HG03280 (cell line): ENCODE measurements at regions not wholly inside any gene's neighbourhood (a gene's known extent, or its start where the extent isn't known, plus 50 kb on each side); places are given as distances from the start of the nearest gene placed in this dataset.
"Not testable (repeated sequence)": the region's sequence is repeated elsewhere in the genome, so short reads cannot be mapped to it uniquely, and the experiment has no call there.

Source experiments
- ATAC-seq: cut with Tn5 transposase; IDR thresholded peaks from one replicate; pipeline ENCODE4 v1.9.1; 2021; ENCODE audit warnings: mild to moderate bottlenecking, moderate library complexity; ENCODE audit not compliant: unreplicated experiment

- ATAC-seq: no peak
Observed at GRCh38 chr2:175366815-175367214, 185.3 kb upstream of the ATP5MC3 start.

DNA sequence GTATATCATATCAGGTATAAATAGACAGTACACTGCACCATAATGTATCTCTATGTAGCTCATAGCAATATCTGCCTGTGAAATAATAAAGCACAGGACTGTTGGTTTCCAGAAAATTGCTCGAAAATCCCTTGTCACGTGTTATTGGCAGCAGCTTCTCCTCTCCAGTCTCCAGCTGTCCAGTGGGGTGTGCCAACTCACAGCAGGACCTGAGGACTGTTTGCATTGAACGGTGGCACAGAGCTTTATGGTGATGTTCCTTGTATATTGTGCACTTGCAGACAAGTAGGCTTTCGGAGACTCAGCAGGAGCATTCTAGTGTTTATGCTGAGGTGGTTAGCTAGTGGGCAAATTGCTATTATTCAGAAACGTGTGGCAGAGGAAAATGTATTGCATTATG lies 182.2 kb upstream of the ATP5MC3 start:
- ATAC-seq: no peak

- ATAC-seq: no peak
Observed at GRCh38 chr2:175362331-175362730, 180.8 kb upstream of the ATP5MC3 start.

- no peak for ATAC-seq
Observed at GRCh38 chr2:175359710-175360109, 178.2 kb upstream of the ATP5MC3 start.

- ATAC-seq: no peak
Observed at GRCh38 chr2:175356901-175357300, 175.4 kb upstream of the ATP5MC3 start.

GRCh38 chr2:175355246-175355645 lies 173.7 kb upstream of the ATP5MC3 start:
- ATAC-seq: no peak

- no peak for ATAC-seq
Observed at GRCh38 chr2:175353275-175353674, 171.8 kb upstream of the ATP5MC3 start.

- ATAC-seq: no peak
Observed at GRCh38 chr2:175351512-175351911, 170.0 kb upstream of the ATP5MC3 start.

DNA sequence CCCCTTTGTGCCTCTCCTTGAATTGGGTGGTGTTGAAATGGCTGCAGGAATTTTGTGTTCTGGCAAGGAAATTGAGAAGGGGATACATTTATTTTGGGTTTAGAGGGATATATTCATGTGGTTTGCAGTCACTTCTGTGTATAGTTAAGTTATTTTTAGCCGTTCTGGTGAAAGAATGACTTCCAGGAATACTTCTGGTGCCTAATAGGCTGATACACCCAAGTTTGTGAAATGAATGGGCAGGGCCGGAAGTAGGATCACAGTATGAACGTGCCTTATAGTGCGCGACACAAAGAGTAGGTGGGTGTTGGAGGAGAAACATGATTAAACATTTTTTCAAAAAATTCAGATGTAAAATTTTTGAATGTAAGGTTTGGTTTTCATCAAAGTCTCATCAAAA lies 168.6 kb upstream of the ATP5MC3 start:
- ATAC-seq: no peak

DNA sequence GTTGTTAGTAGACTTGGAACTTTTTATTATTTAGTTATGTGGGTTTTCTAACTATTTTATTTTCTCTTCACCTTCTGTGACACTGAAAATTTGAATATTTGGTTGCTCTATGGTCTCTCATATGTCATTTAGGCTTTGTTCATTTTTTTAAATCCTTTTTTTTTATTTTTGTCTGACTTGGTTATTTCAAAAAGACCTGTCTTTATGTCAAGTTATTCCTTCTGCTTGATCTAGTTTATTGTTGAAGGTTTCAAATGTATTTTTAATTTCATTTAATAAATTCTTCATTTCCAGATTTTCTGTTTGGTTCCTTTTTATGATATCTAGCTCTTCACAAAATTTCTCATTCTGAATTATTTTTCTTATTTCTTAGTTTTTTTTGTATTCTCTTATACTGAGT lies 160.6 kb upstream of the ATP5MC3 start:
- ATAC-seq: no peak

- ATAC-seq: no peak
Observed at GRCh38 chr2:175330195-175330594, 148.7 kb upstream of the ATP5MC3 start.

DNA sequence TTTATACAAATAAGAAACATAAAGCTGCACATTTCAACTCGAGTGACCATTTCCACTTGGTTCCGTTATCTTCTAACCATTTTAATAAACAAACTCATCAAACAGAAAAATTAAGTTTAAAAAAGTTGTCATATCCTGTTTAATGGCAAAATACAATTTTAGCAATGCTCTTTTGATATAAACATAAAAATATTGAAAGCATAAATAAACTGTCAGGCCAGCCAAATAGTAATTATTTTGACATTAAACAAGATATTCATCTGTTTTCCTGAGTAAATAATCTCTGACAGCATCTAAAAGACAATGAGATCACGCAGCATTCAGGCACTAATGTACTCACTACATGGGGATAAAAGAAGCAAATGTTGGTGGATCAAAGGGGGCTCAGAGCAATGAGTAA lies 145.3 kb upstream of the ATP5MC3 start:
- no peak for ATAC-seq

GRCh38 chr2:175326164-175326563 lies 144.7 kb upstream of the ATP5MC3 start:
- ATAC-seq: not testable (repeated sequence)

- no peak for ATAC-seq
Observed at GRCh38 chr2:175323162-175323561, 141.7 kb upstream of the ATP5MC3 start.

DNA sequence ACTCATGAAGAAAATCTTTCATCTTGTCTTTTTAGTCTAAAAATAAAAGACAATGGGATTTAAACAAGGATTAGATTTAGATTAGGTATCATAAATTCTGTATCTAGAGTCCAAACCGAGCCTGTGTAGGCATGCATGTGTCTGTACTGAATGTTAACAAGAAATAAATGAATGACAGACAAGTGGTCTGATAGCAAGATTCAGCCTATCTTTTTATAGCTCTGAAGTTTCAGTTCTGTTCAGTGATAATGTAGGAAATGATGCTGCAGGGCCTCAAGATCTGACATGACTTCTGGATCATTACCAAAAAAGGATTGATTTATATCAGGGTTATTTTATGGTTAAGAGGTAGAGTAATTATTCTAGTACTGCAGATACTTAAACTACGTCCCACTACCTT lies 137.0 kb upstream of the ATP5MC3 start:
- no peak for ATAC-seq

DNA sequence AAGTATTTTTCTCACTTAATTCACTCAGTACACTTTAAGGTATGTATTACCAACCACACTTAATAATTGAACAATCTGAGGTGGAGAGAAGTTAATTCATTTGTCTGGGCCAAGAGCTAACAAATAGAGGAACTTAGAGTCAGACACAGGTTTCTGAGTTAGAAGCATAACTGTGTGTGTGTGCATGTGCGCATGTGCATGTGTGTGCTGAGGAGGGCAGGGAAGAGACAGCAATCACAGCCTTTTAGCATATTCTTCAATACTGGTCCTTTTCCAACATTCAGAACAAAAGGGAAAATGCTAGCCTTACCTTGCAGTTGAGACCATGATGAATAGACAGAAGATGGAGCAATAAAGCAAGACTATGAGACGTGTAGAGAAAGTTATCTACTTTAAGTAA lies 136.2 kb upstream of the ATP5MC3 start:
- no peak for ATAC-seq

GRCh38 chr2:175312137-175312536 lies 130.6 kb upstream of the ATP5MC3 start:
- no peak for ATAC-seq

GRCh38 chr2:175310813-175311504 lies 129.4 kb upstream of the ATP5MC3 start:
- ATAC-seq: no peak

GRCh38 chr2:175309799-175310198 lies 128.3 kb upstream of the ATP5MC3 start:
- no peak for ATAC-seq

DNA sequence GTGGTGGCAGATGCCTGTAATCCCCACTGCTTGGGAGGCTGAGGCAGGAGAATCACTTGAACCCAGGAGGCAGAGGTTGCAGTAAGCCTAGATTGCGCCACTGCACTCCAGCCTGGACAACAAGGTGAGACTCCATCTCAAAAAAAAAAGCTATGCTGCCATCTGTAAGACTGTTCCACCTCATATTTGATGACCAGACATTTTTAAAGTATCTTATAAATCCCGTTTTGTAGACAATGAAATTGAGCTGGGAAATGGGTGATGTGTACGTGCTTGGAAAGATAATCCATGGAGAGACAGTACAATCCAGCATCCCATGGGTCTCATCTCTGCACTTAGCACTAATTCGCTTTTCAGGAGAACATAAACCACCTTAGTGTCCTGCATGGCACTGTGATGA lies 126.5 kb upstream of the ATP5MC3 start:
- no peak for ATAC-seq

DNA sequence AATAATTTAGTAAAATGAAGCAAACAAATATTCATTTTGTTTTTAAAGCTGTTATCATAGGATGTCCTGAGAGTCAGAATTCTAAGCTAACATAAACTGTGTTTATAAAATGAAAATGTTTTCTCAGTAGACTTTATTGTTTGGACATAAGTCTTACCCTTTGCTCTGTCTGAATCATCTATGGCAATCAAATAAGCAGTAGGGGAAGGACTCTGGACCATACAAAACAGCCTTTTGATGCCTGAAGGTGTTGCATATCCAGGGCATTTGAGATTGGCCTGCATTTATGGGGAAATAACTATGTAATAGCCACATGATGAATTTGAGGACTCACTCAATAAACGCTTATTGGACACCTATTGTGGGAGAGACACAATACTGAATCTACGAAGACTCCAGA lies 123.0 kb upstream of the ATP5MC3 start:
- ATAC-seq: no peak

- ATAC-seq: no peak
Observed at GRCh38 chr2:175293776-175294175, 112.3 kb upstream of the ATP5MC3 start.

DNA sequence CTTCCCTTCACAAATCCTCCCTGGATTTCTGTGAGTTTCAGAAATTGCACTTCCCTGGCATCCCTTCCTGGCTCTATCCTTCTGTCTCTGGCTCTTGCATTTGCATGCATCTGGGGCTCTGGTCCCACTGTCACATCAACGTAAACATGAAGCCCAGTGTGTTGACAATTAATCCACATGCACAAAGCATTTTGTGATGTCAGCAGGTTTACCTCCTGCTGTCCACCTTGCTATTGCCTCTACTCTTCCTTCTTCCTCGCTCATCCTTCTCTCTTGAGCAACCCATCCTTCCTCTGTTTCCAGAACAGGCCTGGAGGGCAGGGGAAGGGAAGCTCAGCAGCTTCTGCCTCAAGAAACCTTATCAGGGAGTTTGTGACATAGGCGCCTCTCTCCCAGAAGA lies 111.7 kb upstream of the ATP5MC3 start:
- ATAC-seq: no peak
